Liver (tissue), 6 donors: ENCODE measurements at regions not wholly inside any gene's neighbourhood (a gene's known extent, or its start where the extent isn't known, plus 50 kb on each side); places are given as distances from the start of the nearest gene placed in this dataset.
"Not testable (repeated sequence)": the region's sequence is repeated elsewhere in the genome, so short reads cannot be mapped to it uniquely, and the experiment has no call there.

ENCODE experiments used
- DNase-seq: peaks from one replicate; pipeline ENCODE4 v3.0.0-alpha.2; 2017; ENCODE audit warnings: low spot score
- H3K27ac ChIP-seq, 2 donors: one replicate each; pipeline ENCODE4 v1.7.0; 2013; ENCODE audit warnings: inconsistent platforms in 2 of 2, low read length in 2 of 2, control low read depth in 1 of 2, low read depth in 1 of 2, mild to moderate bottlenecking in 1 of 2
- H3K27me3 ChIP-seq, 4 donors: one replicate each; pipeline versions ENCODE4 v1.6.1 to v1.7.0; 2013; ENCODE audit warnings: low read length in 3 of 4, inconsistent platforms in 1 of 4, mild to moderate bottlenecking in 1 of 4, moderate library complexity in 1 of 4; ENCODE audit not compliant: control insufficient read depth in 4 of 4, insufficient read depth in 4 of 4
- H3K36me3 ChIP-seq, 4 donors: one replicate each; pipeline versions ENCODE4 v1.6.1 to v1.7.0; 2013; ENCODE audit warnings: low read length in 3 of 4, mild to moderate bottlenecking in 3 of 4, low read depth in 1 of 4, moderate library complexity in 1 of 4; ENCODE audit not compliant: control insufficient read depth in 4 of 4, insufficient read depth in 3 of 4
- H3K4me1 ChIP-seq, 4 donors: one replicate each; pipeline versions ENCODE4 v1.6.1 to v1.7.0; 2013; ENCODE audit warnings: low read length in 3 of 4, mild to moderate bottlenecking in 3 of 4, moderate library complexity in 1 of 4; ENCODE audit not compliant: control insufficient read depth in 4 of 4, insufficient read depth in 4 of 4
- H3K4me3 ChIP-seq, 3 donors: one replicate each; pipeline versions ENCODE4 v1.6.1 to v1.7.0; 2013; ENCODE audit warnings: low read length in 3 of 3, control low read depth in 1 of 3, low read depth in 1 of 3, mild to moderate bottlenecking in 1 of 3
- H3K9ac ChIP-seq, 2 donors: one replicate each; pipeline ENCODE4 v1.7.0; 2013; ENCODE audit warnings: low read length in 2 of 2, mild to moderate bottlenecking in 2 of 2, moderate library complexity in 2 of 2, control low read depth in 1 of 2, low read depth in 1 of 2
- H3K9me3 ChIP-seq, 4 donors: one replicate each; pipeline versions ENCODE4 v1.6.1 to v1.7.0; 2013; ENCODE audit warnings: low read length in 3 of 4; ENCODE audit not compliant: control insufficient read depth in 4 of 4
- WGBS: extraction: QIAGEN DNeasy Blood & Tissue Kit; methylation state at CpG from one replicate; pipeline ENCODE4 v1.1.7; 2013; 5-methylcytosine and 5-hydroxymethylcytosine counted together
- donor health status: healthy.
- donor health status: healthy.
- donor health status: healthy.

- not testable (repeated sequence) for H3K9me3 ChIP-seq, H3K27ac ChIP-seq, H3K4me3 ChIP-seq, DNase-seq, H3K27me3 ChIP-seq, H3K9ac ChIP-seq, H3K4me1 ChIP-seq, H3K36me3 ChIP-seq
- WGBS, result 97% methylated on average over 15 of the region's 16 CpGs
These were observed 219.7 kb upstream of the SPATA31A3 start for GRCh38 chr9:67212073-67212472.

- not testable (repeated sequence) for H3K27ac ChIP-seq, H3K4me1 ChIP-seq, DNase-seq, H3K36me3 ChIP-seq, H3K27me3 ChIP-seq, H3K9ac ChIP-seq, H3K9me3 ChIP-seq, H3K4me3 ChIP-seq
- WGBS, result 67% methylated on average over 1 of the region's 3 CpGs
These were observed 218.5 kb upstream of the SPATA31A3 start for GRCh38 chr9:67210842-67211241.

- DNase-seq, H3K9me3 ChIP-seq, H3K9ac ChIP-seq, H3K27me3 ChIP-seq, H3K27ac ChIP-seq, H3K4me3 ChIP-seq, H3K4me1 ChIP-seq, H3K36me3 ChIP-seq: not testable (repeated sequence)
- 79% methylated on average over 3 of the region's 6 CpGs for WGBS
These were observed 216.6 kb upstream of the SPATA31A3 start for GRCh38 chr9:67208831-67209437.

GRCh38 chr9:67196135-67196534, 203.8 kb upstream of the SPATA31A3 start:
- WGBS, result 75% methylated on average over 7 of the region's 7 CpGs
- H3K27me3 ChIP-seq, H3K4me3 ChIP-seq, H3K9me3 ChIP-seq, H3K9ac ChIP-seq, DNase-seq, H3K4me1 ChIP-seq, H3K36me3 ChIP-seq, H3K27ac ChIP-seq: not testable (repeated sequence)

- H3K9me3 ChIP-seq, H3K9ac ChIP-seq, H3K27me3 ChIP-seq, H3K4me3 ChIP-seq, H3K27ac ChIP-seq, DNase-seq, H3K36me3 ChIP-seq, H3K4me1 ChIP-seq: not testable (repeated sequence)
- WGBS, result 84% methylated on average over 5 of the region's 8 CpGs
These were observed 203.0 kb upstream of the SPATA31A3 start for GRCh38 chr9:67195357-67195756.

- H3K27ac ChIP-seq, DNase-seq, H3K9me3 ChIP-seq, H3K9ac ChIP-seq, H3K4me3 ChIP-seq, H3K27me3 ChIP-seq, H3K36me3 ChIP-seq, H3K4me1 ChIP-seq: not testable (repeated sequence)
- WGBS, result 87% methylated on average over 2 of the region's 2 CpGs
These were observed 186.8 kb upstream of the SPATA31A3 start for GRCh38 chr9:67179185-67179584.

- H3K27me3 ChIP-seq, H3K4me3 ChIP-seq, H3K27ac ChIP-seq, H3K36me3 ChIP-seq, H3K4me1 ChIP-seq, H3K9me3 ChIP-seq, DNase-seq, H3K9ac ChIP-seq: not testable (repeated sequence)
- no CpG with 5 or more reads among the region's 5 CpGs for WGBS
These were observed 182.8 kb upstream of the SPATA31A3 start for GRCh38 chr9:67175167-67175566.

GRCh38 chr9:67171721-67172120, 179.4 kb upstream of the SPATA31A3 start:
- DNase-seq, H3K4me3 ChIP-seq, H3K27me3 ChIP-seq, H3K9ac ChIP-seq, H3K9me3 ChIP-seq, H3K4me1 ChIP-seq, H3K27ac ChIP-seq, H3K36me3 ChIP-seq: not testable (repeated sequence)
- WGBS, result 53% methylated on average over 1 of the region's 3 CpGs
